ENCODE measurements at regions not wholly inside any gene's neighbourhood (a gene's known extent, or its start where the extent isn't known, plus 50 kb on each side); places are given as distances from the start of the nearest gene placed in this dataset.
"Not testable (repeated sequence)": the region's sequence is repeated elsewhere in the genome, so short reads cannot be mapped to it uniquely, and the experiment has no call there.

GRCh38 chr1:58183286-58183685 is 363.2 kb downstream of the OMA1 start:
- DNase-seq = no peak

DNA sequence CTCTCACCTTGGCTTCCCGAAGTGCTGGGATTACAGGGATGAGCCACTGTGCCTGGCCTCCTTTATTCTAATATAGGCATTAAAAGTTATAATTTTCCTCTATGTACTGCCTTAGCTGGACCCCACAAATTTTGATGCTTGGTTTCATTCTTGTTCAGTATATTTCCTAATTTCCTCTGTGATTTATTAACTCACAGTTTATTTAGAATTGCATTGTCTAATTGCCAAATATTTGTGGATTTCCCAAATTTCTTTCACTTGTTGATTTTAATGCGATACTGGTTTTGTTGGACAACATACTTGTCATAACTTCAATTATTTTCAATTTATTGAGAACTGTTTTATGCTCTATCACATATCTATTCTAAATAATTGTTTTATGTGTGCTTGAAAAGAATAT is 366.0 kb downstream of the OMA1 start:
- no peak for DNase-seq

DNA sequence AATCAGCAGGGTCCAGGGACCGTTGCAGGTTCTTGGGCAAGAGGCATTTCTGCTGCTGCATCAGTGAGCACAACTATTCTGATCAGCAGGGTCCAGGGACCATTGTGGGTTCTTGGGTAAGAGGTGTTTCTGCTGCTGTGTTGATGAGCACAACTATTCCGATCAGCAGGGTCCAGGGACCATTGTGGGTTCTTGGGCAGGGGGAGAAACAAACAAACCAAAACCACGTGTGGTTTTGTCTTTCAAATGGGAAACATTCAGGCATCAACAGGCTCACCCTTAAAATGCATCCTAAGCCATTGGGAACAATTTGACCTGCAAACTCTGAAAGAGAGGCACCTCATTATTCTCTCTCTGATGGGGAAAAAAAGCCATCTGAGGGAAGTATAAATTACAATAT is 377.4 kb downstream of the OMA1 start:
- not testable (repeated sequence) for DNase-seq

DNA sequence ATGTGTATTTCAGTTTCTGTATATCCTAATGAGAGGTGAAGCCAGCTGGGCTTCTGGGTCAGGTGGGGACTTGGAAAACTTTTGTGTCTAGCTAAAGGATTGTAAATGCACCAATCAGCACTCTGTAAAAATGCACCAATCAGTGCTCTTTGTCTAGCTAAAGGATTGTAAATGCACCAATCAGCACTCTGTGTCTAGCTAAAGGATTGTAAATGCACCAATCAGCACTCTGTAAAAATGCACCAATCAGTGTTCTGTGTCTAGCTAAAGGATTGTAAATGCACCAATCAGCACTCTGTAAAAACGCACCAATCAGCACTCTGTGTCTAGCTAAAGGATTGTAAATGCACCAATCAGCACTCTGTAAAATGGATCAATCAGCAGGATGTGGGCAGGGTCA is 379.4 kb downstream of the OMA1 start:
- DNase-seq = not testable (repeated sequence)

DNA sequence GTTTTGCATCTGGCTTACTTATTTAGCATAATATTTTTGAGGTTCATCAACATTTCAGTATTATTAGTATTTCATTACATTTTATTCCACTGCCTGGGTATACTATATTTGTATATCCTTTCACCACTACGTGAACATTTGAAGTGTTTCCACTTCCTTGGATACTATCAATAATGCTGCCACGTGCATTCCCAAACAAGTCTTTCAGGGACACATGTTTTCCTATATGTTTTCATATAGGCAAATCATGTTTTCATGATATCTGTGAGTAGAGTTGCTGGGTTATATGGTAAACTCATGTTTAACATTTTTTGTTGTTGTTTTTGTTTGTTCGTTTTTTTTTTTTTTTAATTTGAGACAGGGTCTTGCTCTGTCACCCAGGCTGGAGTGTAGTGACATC is 380.1 kb downstream of the OMA1 start:
- DNase-seq = no peak

DNA sequence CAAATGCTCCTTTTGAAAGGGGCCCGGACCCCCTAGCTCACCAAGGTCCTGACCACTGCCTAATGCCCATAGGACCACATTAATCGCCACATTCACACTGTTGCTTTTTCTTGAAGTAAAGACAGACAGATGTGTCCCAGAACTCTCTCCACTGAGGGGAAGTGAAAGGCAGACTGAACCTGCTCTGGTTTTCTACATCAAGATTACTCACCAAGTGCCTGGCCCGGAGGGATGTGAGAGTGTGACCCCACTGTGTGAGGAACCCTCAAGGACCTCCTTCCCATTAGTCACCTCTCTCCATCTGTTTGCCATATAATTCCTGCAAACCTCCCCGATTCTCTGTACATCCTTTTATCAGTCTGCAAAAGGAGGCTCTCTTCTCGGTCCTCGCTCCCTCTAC is 381.5 kb downstream of the OMA1 start:
- DNase-seq = no peak

DNA sequence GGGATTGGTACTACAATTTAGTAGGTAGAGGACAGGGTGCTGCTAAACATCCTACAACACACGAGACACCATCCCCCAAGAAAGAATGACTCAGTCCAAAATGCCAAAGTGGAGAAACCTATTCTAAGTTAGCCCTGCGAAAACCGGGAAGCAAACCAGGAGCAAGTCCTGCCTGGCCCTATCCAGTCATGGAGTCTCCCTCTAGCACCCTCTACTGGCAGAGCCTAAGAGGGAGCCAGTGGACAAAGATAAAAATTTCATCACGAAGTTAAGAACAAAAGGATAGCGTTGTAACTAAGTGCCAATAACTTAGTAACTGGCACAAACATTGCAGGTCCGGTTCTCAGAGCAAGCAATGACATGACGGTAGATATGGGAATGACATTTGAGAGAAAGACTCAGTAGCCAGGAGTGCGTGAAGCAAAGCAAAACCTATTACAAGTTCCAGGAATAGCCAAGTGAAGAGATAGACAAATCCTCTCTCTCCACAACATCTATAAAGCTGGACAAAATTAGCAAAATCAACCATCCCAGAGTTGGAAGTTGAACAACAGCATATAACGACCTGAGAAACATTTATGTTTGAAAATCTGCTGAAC is 383.5 kb downstream of the OMA1 start:
- no peak for DNase-seq

- no peak for DNase-seq
Measured at GRCh38 chr1:58159434-58159830, 387.1 kb downstream of the OMA1 start.

DNA sequence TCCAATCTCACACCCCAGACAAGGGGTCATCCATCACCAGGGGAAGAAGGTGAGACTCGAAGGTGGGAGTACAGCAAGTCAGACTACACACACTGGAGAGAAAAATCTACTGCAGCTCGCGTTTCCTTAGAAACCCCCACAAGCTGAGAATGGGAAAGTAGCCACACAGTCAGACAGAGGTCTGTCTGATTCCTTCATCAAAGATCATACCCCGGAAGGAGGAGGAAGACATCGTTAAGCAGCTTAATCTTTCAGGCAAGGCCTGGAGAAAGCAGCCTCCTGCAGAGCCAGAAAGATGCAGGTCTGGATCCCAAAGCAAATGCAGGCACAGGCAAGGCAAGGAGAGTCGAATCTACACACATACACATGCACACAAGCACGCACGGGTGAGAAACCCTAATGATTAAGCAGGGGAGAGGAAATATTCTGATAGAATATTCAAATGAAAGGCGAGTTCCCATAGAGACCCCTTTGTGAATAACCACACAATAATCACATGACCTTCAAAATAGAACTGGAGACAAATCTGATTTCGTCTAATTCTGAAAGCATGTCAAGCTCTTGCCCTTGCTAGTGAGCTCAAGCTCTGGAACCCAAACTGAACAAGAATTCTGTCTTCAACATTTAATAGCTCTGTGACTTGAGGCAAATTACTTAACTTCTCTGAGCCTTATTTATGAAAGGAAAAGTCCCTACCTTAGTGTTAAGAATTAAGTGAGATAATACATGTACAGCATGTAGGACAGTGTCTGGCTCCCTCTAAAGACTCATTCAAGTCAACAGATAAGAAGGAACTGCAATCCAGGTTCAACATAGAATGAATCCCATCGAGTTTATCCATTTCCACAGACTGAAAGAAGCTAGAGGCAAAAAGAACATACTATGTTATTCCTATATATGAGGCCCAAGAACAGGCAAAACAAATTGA is 387.8 kb downstream of the OMA1 start:
- no peak for DNase-seq

DNA sequence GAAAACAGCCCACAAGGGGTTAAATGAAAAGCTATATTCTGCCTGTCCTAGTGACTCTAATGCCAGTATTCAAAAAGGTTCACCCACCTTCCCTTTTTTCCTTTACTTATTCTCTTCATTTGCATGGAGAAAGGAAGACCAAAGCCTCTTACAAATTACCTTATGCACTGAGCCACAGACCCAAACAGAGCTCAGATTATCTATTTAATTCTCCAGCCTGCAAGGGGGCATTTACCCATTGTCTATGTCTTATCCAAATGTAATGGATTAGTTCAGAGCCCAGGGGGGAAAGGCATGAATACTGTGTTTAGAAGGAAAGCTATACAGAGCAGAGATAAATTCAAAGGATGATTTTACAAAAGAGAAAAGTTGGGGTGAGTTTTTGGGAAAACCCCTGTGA is 388.5 kb downstream of the OMA1 start:
- DNase-seq = no peak

- no peak for DNase-seq
Measured at GRCh38 chr1:58157256-58157655, 389.3 kb downstream of the OMA1 start.

DNA sequence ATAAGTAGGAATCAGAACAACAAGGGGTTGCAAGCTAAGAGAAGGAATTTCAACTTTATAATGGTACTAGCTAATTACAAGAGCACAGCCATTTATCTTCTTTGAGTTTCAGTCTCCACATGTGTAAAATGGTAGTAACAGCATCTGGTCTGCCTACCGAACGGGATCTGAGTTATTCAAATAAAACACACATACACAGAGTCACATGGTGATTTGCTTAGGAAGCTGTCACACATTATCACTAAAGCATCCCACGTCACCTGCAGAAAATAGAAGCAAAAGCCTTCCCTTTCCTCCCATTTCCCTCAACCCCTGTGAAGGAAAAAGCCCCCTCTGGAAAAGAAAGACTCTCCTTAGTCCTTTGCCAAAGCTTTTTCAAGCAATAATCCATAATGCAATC is 389.7 kb downstream of the OMA1 start:
- DNase-seq = no peak

- no peak for DNase-seq
Measured at GRCh38 chr1:58156124-58156468, 390.4 kb downstream of the OMA1 start.

- no peak for DNase-seq
Measured at GRCh38 chr1:58155418-58156123, 391.0 kb downstream of the OMA1 start.

DNA sequence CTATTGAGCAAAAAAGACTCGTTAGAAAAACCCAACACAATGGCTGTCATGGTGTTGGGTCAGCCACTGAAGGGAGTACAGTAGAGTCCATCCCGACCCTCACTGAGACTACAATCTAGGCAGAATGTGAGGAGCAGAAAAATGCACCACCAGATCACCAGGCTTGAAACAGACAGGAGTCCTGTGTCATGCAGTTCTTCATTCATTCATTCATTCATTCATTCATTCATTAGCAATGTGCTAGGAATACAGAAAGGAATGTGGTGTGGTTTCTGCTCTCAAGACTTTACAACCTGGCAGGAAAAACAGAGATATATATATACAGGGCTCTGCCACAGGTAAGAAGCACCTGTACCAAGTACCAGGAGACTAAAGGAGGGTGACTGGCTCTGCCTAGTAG is 392.3 kb downstream of the OMA1 start:
- no peak for DNase-seq

DNA sequence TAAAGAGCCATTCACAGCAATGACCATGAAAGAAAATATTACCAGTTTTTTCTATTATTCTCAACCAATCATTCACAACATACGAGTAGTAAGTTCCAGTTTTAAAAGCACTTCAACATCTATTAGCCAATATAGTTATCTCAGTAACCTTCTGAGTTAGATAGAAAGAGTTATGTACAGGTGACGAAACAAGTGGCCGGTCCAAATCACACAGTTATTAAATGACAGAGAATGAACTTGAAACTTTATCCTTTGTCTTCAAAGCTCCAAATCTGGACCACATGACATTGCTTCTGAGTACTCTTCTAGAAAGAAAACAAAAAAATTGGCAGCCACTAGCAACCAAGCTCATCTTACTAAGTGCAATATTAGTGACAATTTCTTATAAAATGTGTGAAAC is 393.8 kb downstream of the OMA1 start:
- DNase-seq = no peak

- no peak for DNase-seq
Measured at GRCh38 chr1:58149271-58149812, 397.2 kb downstream of the OMA1 start.

DNA sequence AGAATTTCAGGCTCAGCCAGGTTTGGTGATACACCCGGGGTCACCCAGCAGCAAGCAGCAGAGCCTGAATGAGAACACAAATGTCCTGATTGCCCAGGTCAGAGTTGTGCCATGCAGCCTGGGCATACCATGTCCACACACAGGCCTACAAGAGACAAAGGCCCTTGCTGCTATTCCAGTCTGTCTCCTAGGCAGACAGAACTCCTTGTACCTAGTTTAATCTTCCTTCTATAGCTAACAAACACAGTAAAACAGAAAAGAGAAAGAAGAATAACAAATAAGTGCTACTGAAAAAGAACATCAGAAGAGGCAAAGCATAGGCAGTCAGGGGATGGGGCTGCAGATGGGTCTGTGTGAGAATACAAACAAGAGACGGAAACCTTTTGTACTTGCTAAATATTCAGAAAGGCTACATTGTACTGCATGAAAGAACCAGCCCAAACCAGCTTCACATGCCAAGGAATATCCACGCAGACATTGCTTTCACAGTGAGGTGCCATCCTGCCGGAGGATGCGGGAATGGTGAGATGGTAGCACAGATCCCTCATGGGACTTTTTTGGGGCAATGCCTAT is 401.7 kb downstream of the OMA1 start:
- no peak for DNase-seq

DNA sequence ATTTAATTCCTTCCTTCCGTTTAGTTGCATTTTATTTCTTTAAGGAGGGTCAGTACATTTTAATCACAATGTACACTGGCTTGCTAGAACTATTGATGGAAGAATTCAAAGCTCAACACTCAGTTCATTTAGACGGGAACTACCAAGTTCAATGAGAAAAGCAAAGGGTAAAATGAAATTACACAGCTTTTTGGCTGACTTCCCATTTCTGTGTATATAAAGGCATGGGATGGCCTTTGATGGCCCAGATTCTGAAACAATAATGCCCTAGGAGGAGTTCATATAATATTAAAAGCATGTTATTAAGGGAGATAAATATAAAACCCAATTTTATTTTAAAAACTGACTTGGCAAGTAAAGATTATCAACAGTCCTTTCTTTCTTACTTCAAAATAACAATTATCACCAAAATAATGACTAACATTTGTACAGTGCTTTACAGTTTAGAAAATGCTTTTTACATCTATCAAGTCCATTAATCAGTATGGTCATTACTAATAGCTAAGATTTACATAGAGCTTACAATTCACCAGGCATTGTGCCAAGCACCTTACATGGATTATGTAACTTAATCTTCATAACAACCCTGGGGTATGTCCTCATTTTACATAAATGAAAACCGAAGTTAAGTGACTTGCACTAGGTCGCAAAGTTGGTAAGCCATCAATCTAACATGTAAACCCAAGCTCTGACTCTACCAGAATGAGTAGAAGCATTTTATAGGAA is 402.4 kb downstream of the OMA1 start:
- DNase-seq = no peak

- DNase-seq = no peak
Measured at GRCh38 chr1:58136387-58136786, 410.1 kb downstream of the OMA1 start.

GRCh38 chr1:58135821-58136321 is 410.7 kb downstream of the OMA1 start:
- no peak for DNase-seq

- no peak for DNase-seq
Measured at GRCh38 chr1:58133562-58133961, 413.0 kb downstream of the OMA1 start.

Data from right forelimb (tissue), 1 donor.